ENCODE measurements at regions not wholly inside any gene's neighbourhood (a gene's known extent, or its start where the extent isn't known, plus 50 kb on each side); places are given as distances from the start of the nearest gene placed in this dataset.
A peak's percentile ranks its signal among the peaks of the same experiment; 100 is the strongest.
"Not testable (repeated sequence)": the region's sequence is repeated elsewhere in the genome, so short reads cannot be mapped to it uniquely, and the experiment has no call there.

- no peaks in the 10 kb centered on the region for H3K4me1 ChIP-seq
- H3K27ac ChIP-seq = no peak overlapping the region
- H3K36me3 ChIP-seq = no peaks in the 10 kb centered on the region
- no peak overlapping the region for H3K4me3 ChIP-seq
- H3K27me3 ChIP-seq = no peaks in the 10 kb centered on the region
- no peaks in the 10 kb centered on the region for H3K9me3 ChIP-seq
- intact Hi-C loops (cut with DNase I; ENCODE audit: low total_unique reads) = no loop called here
- no peak for TF ChIP-seq CTCF (IDR thresholded peaks at IDR 0.05)
- no peak for TF ChIP-seq POLR2A (IDR thresholded peaks at IDR 0.05)
- DNase-seq = no peak
Measured at GRCh38 chr11:90294526-90294925, 71.7 kb upstream of the CHORDC1 start.

- no peak for DNase-seq
- Histone ChIP-seq H3K4me3 (no peak overlapping the region), H3K36me3 (no peaks in the 10 kb centered on the region), H3K27ac (no peak overlapping the region), H3K27me3 (no peaks in the 10 kb centered on the region), H3K4me1 (no peaks in the 10 kb centered on the region), H3K9me3 (no peaks in the 10 kb centered on the region)
- intact Hi-C loops (cut with DNase I; ENCODE audit: low total_unique reads) = no loop called here
- TF ChIP-seq CTCF (IDR thresholded peaks at IDR 0.05) (no peak), POLR2A (IDR thresholded peaks at IDR 0.05) (no peak)
Measured at GRCh38 chr11:90294091-90294490, 71.2 kb upstream of the CHORDC1 start.

- no peak for DNase-seq
- Histone ChIP-seq H3K36me3 (no peaks in the 10 kb centered on the region), H3K27ac (no peak overlapping the region), H3K4me3 (no peak overlapping the region), H3K27me3 (no peaks in the 10 kb centered on the region), H3K9me3 (no peaks in the 10 kb centered on the region), H3K4me1 (no peaks in the 10 kb centered on the region)
- TF ChIP-seq CTCF (IDR thresholded peaks at IDR 0.05) = peak in 1 of 4 experiments; percentile 14
- TF ChIP-seq POLR2A (IDR thresholded peaks at IDR 0.05) = no peak
- intact Hi-C loops (cut with DNase I; ENCODE audit: low total_unique reads) = no loop called here
Measured at GRCh38 chr11:90288212-90288821, 65.5 kb upstream of the CHORDC1 start.

GRCh38 chr11:90286640-90287039 lies 63.8 kb upstream of the CHORDC1 start:
- Histone ChIP-seq H3K27ac (no peak overlapping the region), H3K36me3 (no peaks in the 10 kb centered on the region), H3K4me3 (no peak overlapping the region), H3K9me3 (no peaks in the 10 kb centered on the region), H3K27me3 (no peaks in the 10 kb centered on the region), H3K4me1 (no peaks in the 10 kb centered on the region)
- no peak for DNase-seq
- intact Hi-C loops (cut with DNase I; ENCODE audit: low total_unique reads) = no loop called here
- TF ChIP-seq POLR2A (IDR thresholded peaks at IDR 0.05) (no peak), CTCF (IDR thresholded peaks at IDR 0.05) (no peak)

GRCh38 chr11:90284171-90284570 lies 61.3 kb upstream of the CHORDC1 start:
- no peaks in the 10 kb centered on the region for H3K36me3 ChIP-seq
- H3K27me3 ChIP-seq = no peaks in the 10 kb centered on the region
- TF ChIP-seq POLR2A (IDR thresholded peaks at IDR 0.05) = no peak
- no peak for TF ChIP-seq CTCF (IDR thresholded peaks at IDR 0.05)
- no peaks in the 10 kb centered on the region for H3K9me3 ChIP-seq
- no peak for DNase-seq
- H3K4me3 ChIP-seq = no peak overlapping the region
- H3K27ac ChIP-seq = no peak overlapping the region
- H3K4me1 ChIP-seq = no peaks in the 10 kb centered on the region
- intact Hi-C loops (cut with DNase I; ENCODE audit: low total_unique reads) = no loop called here

- intact Hi-C loops (cut with DNase I; ENCODE audit: low total_unique reads); H3K27me3 ChIP-seq; H3K9me3 ChIP-seq; H3K4me3 ChIP-seq; H3K27ac ChIP-seq; DNase-seq; H3K4me1 ChIP-seq; H3K36me3 ChIP-seq: not testable (repeated sequence)
Measured at GRCh38 chr11:90282551-90283071, 59.8 kb upstream of the CHORDC1 start.
